Upper lobe of left lung (tissue), 4 donors: ENCODE measurements at regions not wholly inside any gene's neighbourhood (a gene's known extent, or its start where the extent isn't known, plus 50 kb on each side); places are given as distances from the start of the nearest gene placed in this dataset.

Experiments used
- EP300 ChIP-seq, 4 donors: sonication (generic); formaldehyde crosslinking; IDR thresholded peaks; one replicate each; pipeline ENCODE4 v1.5.1; 2017; ENCODE audit warnings: antibody characterized with exemption in 4 of 4, control low read depth in 2 of 4
- POLR2A ChIP-seq, 4 donors: fragments of 450-650 bp; IDR thresholded peaks; one replicate each; pipeline ENCODE4 v1.5.1; 2016 to 2017; ENCODE audit warnings: antibody characterized with exemption in 4 of 4, mild to moderate bottlenecking in 2 of 4
- POLR2AphosphoS5 ChIP-seq, 2 donors: sonication (generic); formaldehyde crosslinking; IDR thresholded peaks; one replicate each; pipeline ENCODE4 v1.5.1; 2017; ENCODE audit warnings: antibody characterized with exemption in 2 of 2
- TF ChIP-seq, protein P1 (sequence below), 6 experiments: fragments of 450-650 bp in 4 of 6; fragments of 200-600 bp in 2 of 6; sonication (generic) in 2 of 6; IDR thresholded peaks; one replicate each; pipeline ENCODE4 v1.5.1; 2016 to 2019; ENCODE audit warnings: antibody characterized with exemption in 6 of 6

DNA sequence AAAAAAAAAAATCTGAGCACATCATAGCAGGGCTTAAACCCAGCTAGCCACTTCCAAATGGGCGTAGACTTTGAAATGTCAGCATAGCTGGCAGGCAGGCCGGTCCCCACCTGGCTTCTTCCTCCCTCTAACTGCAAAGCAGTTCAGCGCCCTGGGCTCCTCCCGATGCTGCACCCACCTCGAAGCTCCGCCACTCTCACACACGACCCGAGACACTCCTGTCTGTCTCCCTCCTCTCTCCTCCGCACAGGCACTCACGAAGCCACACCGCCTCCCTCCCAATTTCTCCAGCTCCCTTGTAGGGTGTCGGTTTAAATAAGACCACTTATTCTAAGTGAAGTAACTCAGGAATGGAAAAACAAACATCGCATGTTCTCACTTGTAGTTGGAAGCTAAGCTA lies 301.3 kb downstream of the NPHP4 start:
- TF ChIP-seq, protein P1, sequence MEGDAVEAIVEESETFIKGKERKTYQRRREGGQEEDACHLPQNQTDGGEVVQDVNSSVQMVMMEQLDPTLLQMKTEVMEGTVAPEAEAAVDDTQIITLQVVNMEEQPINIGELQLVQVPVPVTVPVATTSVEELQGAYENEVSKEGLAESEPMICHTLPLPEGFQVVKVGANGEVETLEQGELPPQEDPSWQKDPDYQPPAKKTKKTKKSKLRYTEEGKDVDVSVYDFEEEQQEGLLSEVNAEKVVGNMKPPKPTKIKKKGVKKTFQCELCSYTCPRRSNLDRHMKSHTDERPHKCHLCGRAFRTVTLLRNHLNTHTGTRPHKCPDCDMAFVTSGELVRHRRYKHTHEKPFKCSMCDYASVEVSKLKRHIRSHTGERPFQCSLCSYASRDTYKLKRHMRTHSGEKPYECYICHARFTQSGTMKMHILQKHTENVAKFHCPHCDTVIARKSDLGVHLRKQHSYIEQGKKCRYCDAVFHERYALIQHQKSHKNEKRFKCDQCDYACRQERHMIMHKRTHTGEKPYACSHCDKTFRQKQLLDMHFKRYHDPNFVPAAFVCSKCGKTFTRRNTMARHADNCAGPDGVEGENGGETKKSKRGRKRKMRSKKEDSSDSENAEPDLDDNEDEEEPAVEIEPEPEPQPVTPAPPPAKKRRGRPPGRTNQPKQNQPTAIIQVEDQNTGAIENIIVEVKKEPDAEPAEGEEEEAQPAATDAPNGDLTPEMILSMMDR (IDR thresholded peaks at IDR 0.05) = no peak
- TF ChIP-seq POLR2A (IDR thresholded peaks at IDR 0.05) (no peak), POLR2AphosphoS5 (IDR thresholded peaks at IDR 0.05) (no peak), EP300 (IDR thresholded peaks at IDR 0.05) (no peak)
